MM.1S (cell line): ENCODE measurements at regions not wholly inside any gene's neighbourhood (a gene's known extent, or its start where the extent isn't known, plus 50 kb on each side); places are given as distances from the start of the nearest gene placed in this dataset.

Experiments
- DNase-seq: peaks from one replicate; pipeline ENCODE4 v3.0.0-alpha.2; 2015
- H2AFZ ChIP-seq: fragments of 300-600 bp; sonication (generic); 2 replicates; pipeline ENCODE4 v1.6.0; 2016; ENCODE audit warnings: antibody characterized with exemption, low read length
- H3F3A ChIP-seq: fragments of 300-600 bp; sonication (generic); 2 replicates; pipeline ENCODE4 v1.6.1; 2016; ENCODE audit warnings: mild to moderate bottlenecking, antibody characterized with exemption, low read length, moderate library complexity, mixed read lengths; ENCODE audit not compliant: insufficient read depth
- H3K27ac ChIP-seq: fragments of 300-600 bp; sonication (generic); 2 replicates; pipeline ENCODE4 v1.5.1; 2016; ENCODE audit warnings: mild to moderate bottlenecking, low read length
- H3K27me3 ChIP-seq: fragments of 300-600 bp; sonication (generic); replicated peaks from 2 replicates; pipeline ENCODE4 v1.6.0; 2016; ENCODE audit warnings: low read length; ENCODE audit not compliant: insufficient read depth
- H3K36me3 ChIP-seq: fragments of 300-600 bp; sonication (generic); replicated peaks from 2 replicates; pipeline ENCODE4 v1.6.1; 2016; ENCODE audit warnings: mild to moderate bottlenecking, low read length, mixed read lengths; ENCODE audit not compliant: insufficient read depth
- H3K4me1 ChIP-seq: fragments of 300-600 bp; sonication (generic); 2 replicates; pipeline ENCODE4 v1.6.1; 2016; ENCODE audit warnings: low read length, mixed read lengths
- H3K4me2 ChIP-seq: fragments of 300-600 bp; sonication (generic); 2 replicates; pipeline ENCODE4 v1.6.0; 2016; ENCODE audit warnings: low read depth, low read length
- H3K4me3 ChIP-seq: fragments of 300-600 bp; sonication (generic); 2 replicates; pipeline ENCODE4 v1.5.1; 2016; ENCODE audit warnings: low read length, mixed read lengths
- H3K79me2 ChIP-seq: fragments of 300-600 bp; sonication (generic); 2 replicates; pipeline ENCODE4 v1.6.1; 2016; ENCODE audit warnings: mixed run types, low read length, mixed read lengths
- H3K9ac ChIP-seq: fragments of 300-600 bp; sonication (generic); 2 replicates; pipeline ENCODE4 v1.6.1; 2016; ENCODE audit warnings: low read length, mixed read lengths
- H3K9me2 ChIP-seq: fragments of 300-600 bp; sonication (generic); replicated peaks from 2 replicates; pipeline ENCODE4 v1.6.1; 2016; ENCODE audit warnings: mild to moderate bottlenecking, low read length, mixed read lengths; ENCODE audit not compliant: insufficient read depth
- H3K9me3 ChIP-seq: fragments of 300-600 bp; sonication (generic); replicated peaks from 2 replicates; pipeline ENCODE4 v1.6.1; 2016; ENCODE audit warnings: mild to moderate bottlenecking, low read length, mixed read lengths; ENCODE audit not compliant: insufficient read depth
- H4K20me1 ChIP-seq: fragments of 300-600 bp; sonication (generic); 2 replicates; pipeline ENCODE4 v1.6.1; 2016; ENCODE audit warnings: mild to moderate bottlenecking, low read length, moderate library complexity, mixed read lengths; ENCODE audit not compliant: insufficient read depth
- EZH2 ChIP-seq: fragments of 300-600 bp; sonication (generic); optimal IDR thresholded peaks from 2 replicates; pipeline ENCODE3; 2017; ENCODE audit warnings: low read depth, mild to moderate bottlenecking, antibody characterized with exemption, low read length, mixed read lengths
- EZH2phosphoT487 ChIP-seq: fragments of 300-600 bp; sonication (generic); IDR thresholded peaks from 2 replicates; pipeline ENCODE4 v1.6.1; 2018; ENCODE audit warnings: antibody characterized with exemption, low read length
- TF ChIP-seq, protein P1 (sequence below): fragments of 300-600 bp; sonication (generic); IDR thresholded peaks from 2 replicates; pipeline ENCODE4 v1.5.1; 2016; ENCODE audit warnings: antibody characterized with exemption, low read length, mixed read lengths

DNA sequence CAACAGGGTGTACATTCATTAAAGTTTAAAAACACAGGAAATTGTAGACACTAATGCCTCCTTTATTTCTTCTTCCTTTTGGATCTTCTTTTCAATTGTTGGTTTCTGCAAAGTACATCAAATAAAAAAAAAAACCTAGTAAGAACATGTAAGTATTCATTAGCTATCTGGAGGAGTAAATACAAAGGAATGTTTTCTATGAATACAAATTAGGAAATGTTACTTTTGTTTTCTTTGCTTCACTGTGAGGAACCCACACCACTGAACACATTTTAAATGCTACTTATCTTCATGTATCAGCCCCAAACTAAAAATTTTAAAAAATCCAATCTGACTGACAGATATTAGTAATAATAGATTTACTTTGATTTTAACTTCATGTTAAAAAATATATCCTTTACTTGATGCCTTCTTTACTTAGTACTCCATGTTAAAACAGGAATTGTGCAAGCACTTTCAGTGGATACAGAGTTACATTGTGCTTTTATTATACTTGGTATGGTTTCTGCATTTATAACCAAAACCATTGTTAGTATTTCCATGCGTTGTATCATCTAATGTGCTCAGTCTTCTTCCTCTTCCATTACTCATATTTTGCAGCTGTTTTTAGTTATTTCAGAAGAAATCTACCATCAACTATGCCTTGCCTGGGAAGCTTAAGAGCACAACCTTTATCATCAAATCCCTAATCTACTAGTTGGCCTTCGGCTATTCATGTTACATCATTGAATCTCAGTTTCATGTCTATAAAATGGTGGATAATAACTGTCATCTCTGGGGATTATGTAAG lies 236.9 kb upstream of the DPYD start:
- Histone ChIP-seq H3F3A (no peaks in the 10 kb centered on the region), H3K36me3 (no peaks in the 10 kb centered on the region), H3K27me3 (no peaks in the 10 kb centered on the region), H3K4me2 (no peak overlapping the region), H3K79me2 (no peaks in the 10 kb centered on the region), H3K9me2 (no peaks in the 10 kb centered on the region), H3K4me3 (no peak overlapping the region), H3K9me3 (no peaks in the 10 kb centered on the region), H3K9ac (no peak overlapping the region), H3K4me1 (no peaks in the 10 kb centered on the region), H4K20me1 (no peaks in the 10 kb centered on the region), H3K27ac (no peak overlapping the region), H2AFZ (no peak overlapping the region)
- no peak for TF ChIP-seq EZH2phosphoT487
- no peak for TF ChIP-seq EZH2
- TF ChIP-seq, protein P1, sequence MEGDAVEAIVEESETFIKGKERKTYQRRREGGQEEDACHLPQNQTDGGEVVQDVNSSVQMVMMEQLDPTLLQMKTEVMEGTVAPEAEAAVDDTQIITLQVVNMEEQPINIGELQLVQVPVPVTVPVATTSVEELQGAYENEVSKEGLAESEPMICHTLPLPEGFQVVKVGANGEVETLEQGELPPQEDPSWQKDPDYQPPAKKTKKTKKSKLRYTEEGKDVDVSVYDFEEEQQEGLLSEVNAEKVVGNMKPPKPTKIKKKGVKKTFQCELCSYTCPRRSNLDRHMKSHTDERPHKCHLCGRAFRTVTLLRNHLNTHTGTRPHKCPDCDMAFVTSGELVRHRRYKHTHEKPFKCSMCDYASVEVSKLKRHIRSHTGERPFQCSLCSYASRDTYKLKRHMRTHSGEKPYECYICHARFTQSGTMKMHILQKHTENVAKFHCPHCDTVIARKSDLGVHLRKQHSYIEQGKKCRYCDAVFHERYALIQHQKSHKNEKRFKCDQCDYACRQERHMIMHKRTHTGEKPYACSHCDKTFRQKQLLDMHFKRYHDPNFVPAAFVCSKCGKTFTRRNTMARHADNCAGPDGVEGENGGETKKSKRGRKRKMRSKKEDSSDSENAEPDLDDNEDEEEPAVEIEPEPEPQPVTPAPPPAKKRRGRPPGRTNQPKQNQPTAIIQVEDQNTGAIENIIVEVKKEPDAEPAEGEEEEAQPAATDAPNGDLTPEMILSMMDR, result no peak
- no peak for DNase-seq

DNA sequence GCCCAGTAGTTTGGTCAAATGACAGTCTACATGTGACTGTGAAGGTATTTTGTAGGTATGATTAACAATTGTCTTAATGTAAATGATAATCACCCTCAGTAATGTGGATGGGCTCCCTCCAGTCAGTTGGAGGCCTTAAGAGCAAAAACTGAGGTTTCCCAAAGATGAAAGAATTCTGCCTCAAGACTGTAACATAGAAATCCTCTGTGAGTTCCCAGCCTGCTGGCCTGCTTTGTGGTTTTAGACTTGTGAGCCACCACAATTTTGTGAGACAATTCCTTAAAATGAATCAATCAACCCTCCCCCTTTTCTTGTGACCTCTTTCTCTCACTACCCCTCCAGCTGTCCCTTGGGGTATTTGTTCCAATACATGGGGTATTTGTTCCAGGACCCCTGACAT lies 226.4 kb upstream of the DPYD start:
- Histone ChIP-seq H4K20me1 (no peaks in the 10 kb centered on the region), H3F3A (no peaks in the 10 kb centered on the region), H3K79me2 (no peaks in the 10 kb centered on the region), H3K9me2 (no peaks in the 10 kb centered on the region), H3K9me3 (no peaks in the 10 kb centered on the region), H3K36me3 (no peaks in the 10 kb centered on the region), H3K4me2 (no peak overlapping the region), H3K27me3 (no peaks in the 10 kb centered on the region), H3K9ac (no peak overlapping the region), H2AFZ (no peak overlapping the region), H3K27ac (no peak overlapping the region), H3K4me3 (no peak overlapping the region), H3K4me1 (no peaks in the 10 kb centered on the region)
- DNase-seq, result no peak
- TF ChIP-seq EZH2phosphoT487 (no peak), EZH2 (no peak)
- TF ChIP-seq, protein P1, result no peak

DNA sequence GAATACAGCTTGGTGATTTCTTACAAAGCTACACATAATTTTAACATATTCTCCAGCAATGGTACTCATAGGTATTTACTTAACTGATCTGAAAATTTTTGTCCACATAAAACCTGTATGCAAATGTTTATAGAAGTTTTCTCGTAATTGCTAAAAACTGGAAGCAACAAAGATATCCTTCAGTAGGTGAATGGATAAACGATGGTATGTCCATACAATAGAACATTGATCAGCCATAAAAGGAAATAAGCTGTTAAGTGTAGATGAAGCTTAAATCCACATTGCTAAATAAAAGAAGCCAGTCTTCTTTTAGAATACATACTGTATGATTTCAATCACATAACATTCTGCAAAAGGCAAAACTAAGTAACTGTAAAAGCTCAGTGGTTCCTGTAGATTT lies 224.8 kb upstream of the DPYD start:
- Histone ChIP-seq H3K79me2 (no peaks in the 10 kb centered on the region), H3K9ac (no peak overlapping the region), H3K36me3 (no peaks in the 10 kb centered on the region), H2AFZ (no peak overlapping the region), H3F3A (no peaks in the 10 kb centered on the region), H3K9me2 (no peaks in the 10 kb centered on the region), H3K27me3 (no peaks in the 10 kb centered on the region), H4K20me1 (no peaks in the 10 kb centered on the region), H3K27ac (no peak overlapping the region), H3K4me1 (no peaks in the 10 kb centered on the region), H3K9me3 (no peaks in the 10 kb centered on the region), H3K4me2 (no peak overlapping the region), H3K4me3 (no peak overlapping the region)
- no peak for DNase-seq
- TF ChIP-seq EZH2 (no peak), EZH2phosphoT487 (no peak)
- TF ChIP-seq, protein P1, result no peak
